Inferior parietal cortex (tissue), 1 donor: ENCODE measurements at regions not wholly inside any gene's neighbourhood (a gene's known extent, or its start where the extent isn't known, plus 50 kb on each side); places are given as distances from the start of the nearest gene placed in this dataset.

Experiments used
- DNase-seq: peaks from one replicate; pipeline ENCODE4 v3.0.0-alpha.2; 2016; ENCODE audit errors: extremely low spot score

DNA sequence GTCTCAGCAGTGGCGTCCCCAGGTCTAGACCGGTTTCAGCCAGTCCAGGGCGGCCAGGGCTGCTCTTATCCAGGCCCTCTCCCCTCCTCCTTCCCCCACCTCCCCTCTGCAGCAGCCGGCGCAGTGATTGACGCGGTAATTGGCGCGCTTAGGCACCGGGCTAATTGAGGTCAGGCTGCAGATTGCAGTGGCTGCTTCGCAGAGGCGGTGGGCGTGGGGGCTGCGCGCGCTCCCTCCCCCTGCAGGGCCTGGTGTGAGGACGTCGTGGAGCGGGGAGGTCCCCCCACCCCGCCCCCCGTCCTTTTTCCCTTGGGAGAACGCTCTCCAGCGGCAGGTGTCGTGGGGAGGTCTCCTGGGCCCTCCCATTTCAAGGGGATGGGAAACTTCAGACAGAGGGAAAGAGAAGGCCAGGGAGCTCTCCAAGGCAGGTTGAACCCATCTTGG lies 70.4 kb upstream of the BLCAP start:
- no peak for DNase-seq

DNA sequence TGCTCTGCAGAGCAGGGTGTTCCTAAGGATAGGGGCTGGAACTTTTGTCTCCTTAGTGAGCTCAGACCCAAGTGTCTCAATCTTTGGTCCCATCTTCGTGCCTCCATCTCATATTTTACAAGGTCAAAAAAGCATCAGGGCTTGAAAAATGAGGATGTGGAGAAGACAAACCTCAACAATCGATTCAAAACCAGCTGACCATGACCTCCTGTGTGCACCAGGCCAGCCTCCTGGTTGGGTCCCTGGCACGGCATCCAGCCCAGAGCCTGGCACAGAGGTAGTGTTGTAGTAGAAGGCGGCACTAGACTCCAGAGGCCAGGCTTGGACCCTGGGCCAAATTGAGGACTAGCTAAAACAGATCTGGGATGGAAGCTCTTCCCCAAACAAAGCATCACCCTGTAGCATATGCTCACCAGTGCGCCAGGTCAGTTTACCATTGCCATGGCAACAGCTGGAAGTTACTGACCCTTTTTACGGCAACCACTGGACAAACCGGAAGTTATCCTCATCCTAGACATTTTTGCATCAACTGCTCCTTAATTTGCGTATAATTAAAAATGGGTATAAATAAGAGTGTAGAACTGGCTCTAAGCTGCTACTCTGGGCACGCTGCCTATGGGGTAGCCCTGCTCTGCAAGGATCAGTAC lies 69.3 kb upstream of the BLCAP start:
- no peak for DNase-seq

GRCh38 chr20:37596168-37596567 lies 68.5 kb upstream of the BLCAP start:
- no peak for DNase-seq

DNA sequence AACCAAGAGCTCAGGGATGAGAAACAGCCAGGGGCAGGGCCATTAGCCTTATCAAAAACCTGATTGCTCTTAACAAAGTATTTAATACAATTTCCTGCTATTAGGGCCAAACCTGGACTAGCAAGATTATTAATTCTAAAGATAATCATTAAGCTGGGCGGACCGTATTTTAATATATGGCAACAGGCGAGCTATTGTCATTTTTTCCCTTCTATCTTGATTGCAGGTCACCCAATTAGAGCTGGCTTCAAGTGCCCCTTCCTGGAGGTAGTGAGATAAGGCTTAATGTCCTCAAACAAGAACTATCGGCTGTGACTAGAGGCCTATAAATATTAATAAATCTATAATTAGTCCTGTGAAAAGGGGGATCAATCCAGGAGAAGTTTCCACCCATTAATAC lies 66.0 kb upstream of the BLCAP start:
- DNase-seq = no peak

- no peak for DNase-seq
Observed at GRCh38 chr20:37590938-37591490, 63.3 kb upstream of the BLCAP start.

DNA sequence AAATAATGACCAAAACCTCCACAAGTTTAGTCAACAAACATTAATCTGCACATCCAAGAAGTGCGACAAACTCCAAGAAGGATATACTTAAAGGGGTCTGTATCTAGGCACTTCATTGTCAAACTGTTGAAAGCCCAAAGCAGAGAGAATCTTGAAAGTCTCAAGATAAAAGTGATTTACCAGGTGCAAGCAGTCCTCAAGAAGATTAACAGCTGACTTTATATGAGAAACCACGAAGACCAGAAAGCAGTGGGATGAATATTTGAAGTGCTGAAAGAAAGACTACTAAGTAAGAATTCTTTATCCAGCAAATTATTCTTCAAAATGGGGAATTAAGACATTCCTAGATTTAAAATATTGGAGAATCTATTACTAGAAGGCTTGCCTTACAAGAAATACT lies 58.4 kb upstream of the BLCAP start:
- no peak for DNase-seq

DNA sequence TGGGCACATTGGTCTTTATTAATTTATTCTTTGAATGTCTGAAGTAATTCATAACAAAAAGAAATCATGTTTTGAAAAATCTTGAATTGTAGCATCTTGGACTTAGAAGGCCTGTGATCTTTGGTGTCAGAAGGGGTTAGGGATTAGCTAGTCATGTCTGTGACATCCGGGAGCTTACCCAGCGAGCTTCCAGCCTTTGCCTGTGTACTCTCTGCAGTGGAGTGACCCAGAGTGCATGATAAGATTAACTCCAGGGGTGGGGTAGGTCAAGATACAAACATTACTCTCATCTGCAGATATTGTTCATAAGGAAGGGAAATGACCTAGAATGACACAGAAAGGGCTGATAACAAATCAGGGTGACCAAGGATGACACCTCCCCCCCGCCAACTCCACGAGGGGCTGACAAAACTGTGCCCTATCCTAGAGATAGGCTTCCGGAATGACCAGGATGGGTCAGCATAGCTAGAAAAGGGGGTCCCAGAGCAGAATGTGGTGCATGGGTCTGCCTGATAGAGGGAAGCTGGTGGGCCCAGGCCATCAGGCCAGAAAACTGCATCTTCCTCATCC lies 56.6 kb upstream of the BLCAP start:
- no peak for DNase-seq

- no peak for DNase-seq
Observed at GRCh38 chr20:37581246-37581645, 53.6 kb upstream of the BLCAP start.

DNA sequence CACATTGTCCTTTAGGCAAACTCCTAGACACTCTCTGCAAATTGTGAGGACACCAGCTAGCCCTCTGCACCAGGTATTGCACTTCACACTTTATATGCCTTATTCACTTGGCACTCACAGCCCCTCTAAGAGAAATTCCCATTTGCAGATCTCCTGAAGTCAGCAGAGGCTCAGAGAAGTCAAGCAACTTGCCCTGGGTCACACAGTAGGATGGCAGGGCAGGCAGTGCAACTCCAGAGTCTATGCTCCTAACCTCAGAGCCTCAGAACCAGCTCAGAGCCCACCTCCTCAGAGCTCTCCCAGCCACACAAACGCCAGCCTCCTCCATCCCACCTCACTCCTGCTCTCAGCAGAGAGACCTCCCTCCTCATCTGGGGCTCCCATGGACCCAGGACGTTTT lies 52.4 kb upstream of the BLCAP start:
- no peak for DNase-seq

DNA sequence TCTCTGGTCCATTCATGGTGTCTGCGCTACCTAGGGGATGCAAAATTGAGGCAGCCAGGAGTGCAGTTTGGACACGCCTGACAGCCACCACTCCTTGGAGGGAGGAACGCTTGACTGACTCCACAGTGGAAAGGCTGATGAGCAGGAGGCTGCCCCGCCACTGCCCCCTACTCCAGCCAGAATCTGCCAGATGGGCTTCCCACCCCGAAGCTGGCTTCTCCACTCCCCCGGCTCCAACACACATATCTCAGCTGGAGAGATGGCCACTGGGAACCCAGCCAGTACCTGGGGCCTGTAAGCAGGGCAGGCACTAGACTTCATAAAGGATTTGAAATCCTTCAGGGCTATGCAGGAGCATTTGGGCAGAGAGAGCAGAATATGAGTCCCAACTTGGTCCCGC lies 51.4 kb upstream of the BLCAP start:
- no peak for DNase-seq

DNA sequence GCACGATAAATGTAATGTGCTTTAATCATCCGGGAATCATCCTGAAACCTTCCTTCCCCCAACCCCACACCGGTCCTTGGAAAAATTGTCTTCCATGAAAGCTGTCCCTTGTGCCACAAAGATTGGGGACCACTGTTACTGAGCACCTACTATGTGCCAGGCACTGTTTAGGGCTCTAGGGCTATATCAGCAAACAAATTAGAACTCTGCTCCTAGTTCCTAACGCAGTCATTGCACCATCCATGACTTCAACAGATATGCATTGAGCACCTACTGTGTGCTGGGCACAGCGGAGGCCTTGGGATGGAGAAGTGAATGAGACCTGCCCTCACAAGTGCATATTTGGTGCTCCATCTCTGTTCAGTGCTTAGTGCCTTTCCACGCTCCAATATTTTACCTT lies 50.3 kb upstream of the BLCAP start:
- no peak for DNase-seq
